ENCODE measurements at regions not wholly inside any gene's neighbourhood (a gene's known extent, or its start where the extent isn't known, plus 50 kb on each side); places are given as distances from the start of the nearest gene placed in this dataset.

DNA sequence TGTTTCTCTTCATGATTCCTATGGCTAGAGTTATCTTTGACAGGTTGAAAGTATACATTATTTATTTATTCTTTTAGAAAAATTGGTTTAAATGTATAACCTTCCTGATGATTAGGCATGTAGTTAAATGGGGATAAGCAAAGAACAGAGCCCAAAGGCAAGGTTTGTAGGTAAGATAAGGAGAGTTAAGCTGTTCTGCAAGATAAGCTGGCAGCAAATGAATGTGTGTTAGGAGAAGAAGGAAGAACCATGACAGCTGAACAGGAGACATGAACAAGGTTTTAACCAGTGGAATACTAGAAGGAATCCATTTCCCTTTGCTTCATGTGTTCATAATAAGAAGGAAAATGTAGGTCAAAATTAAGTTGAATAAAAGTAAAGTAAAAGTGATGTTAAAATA lies 1330.1 kb upstream of the USP15 start:
- no peak for FAIRE-seq
- TF ChIP-seq EZH2 (IDR thresholded peaks at IDR 0.05; ENCODE audit: low read length) (no peak), CTCF (optimal IDR thresholded peaks at IDR 0.05 in 1 of 3, IDR thresholded peaks at IDR 0.05 in 1 of 3, conservative IDR thresholded peaks at IDR 0.05 in 1 of 3; ENCODE audit: extremely low read depth in 1 of 3, insufficient read depth in 2 of 3, low read length in 3 of 3) (no peak)
- H3K9ac ChIP-seq (ENCODE audit: control insufficient read depth, extremely low read depth, insufficient read depth, low read length) = no peak overlapping the region
- no peak overlapping the region for H3K27ac ChIP-seq (ENCODE audit: control insufficient read depth, insufficient read depth, low read length)
- H3K9me1 ChIP-seq (ENCODE audit: control insufficient read depth, extremely low read depth, insufficient read depth, low read length) = no peaks in the 10 kb centered on the region
- H3K36me3 ChIP-seq (ENCODE audit: control insufficient read depth in 2 of 2, extremely low read depth in 1 of 2, insufficient read depth in 2 of 2, low read length in 2 of 2) = no peaks in the 10 kb centered on the region
- DNase-seq (ENCODE audit: low read depth, low spot score) = no peak
- H2AFZ ChIP-seq (ENCODE audit: control insufficient read depth, low read length) = no peak overlapping the region
- H3K4me1 ChIP-seq (ENCODE audit: control insufficient read depth, extremely low read depth, insufficient read depth, low read length) = no peaks in the 10 kb centered on the region
- no peaks in the 10 kb centered on the region for H3K9me3 ChIP-seq (ENCODE audit: control insufficient read depth, low read depth, low read length)
- no peaks in the 10 kb centered on the region for H4K20me1 ChIP-seq (ENCODE audit: control insufficient read depth, extremely low read depth, insufficient read depth, low read length)
- H3K4me3 ChIP-seq (ENCODE audit: control insufficient read depth in 2 of 3, extremely low read depth in 1 of 3, insufficient read depth in 2 of 3, low read depth in 1 of 3, low read length in 3 of 3) = no peak overlapping the region
- no peaks in the 10 kb centered on the region for H3K27me3 ChIP-seq (ENCODE audit: control insufficient read depth, extremely low read depth, insufficient read depth, low read length)
- no peak overlapping the region for H3K4me2 ChIP-seq (ENCODE audit: control insufficient read depth, extremely low read depth, insufficient read depth, low read depth, low read length)
- dilution Hi-C loops (cut with MboI; ENCODE audit: extremely low pct_ligation_motif_present, low sequenced_read_pairs) = no loop called here
- H3K79me2 ChIP-seq (ENCODE audit: control insufficient read depth, insufficient read depth, low read length) = no peaks in the 10 kb centered on the region

- Histone ChIP-seq H3K4me2 (ENCODE audit: control insufficient read depth, extremely low read depth, insufficient read depth, low read depth, low read length) (no peak overlapping the region), H2AFZ (ENCODE audit: control insufficient read depth, low read length) (no peak overlapping the region), H3K4me3 (ENCODE audit: control insufficient read depth in 2 of 3, extremely low read depth in 1 of 3, insufficient read depth in 2 of 3, low read depth in 1 of 3, low read length in 3 of 3) (no peak overlapping the region), H3K36me3 (ENCODE audit: control insufficient read depth in 2 of 2, extremely low read depth in 1 of 2, insufficient read depth in 2 of 2, low read length in 2 of 2) (no peaks in the 10 kb centered on the region), H3K27ac (ENCODE audit: control insufficient read depth, insufficient read depth, low read length) (no peak overlapping the region), H4K20me1 (ENCODE audit: control insufficient read depth, extremely low read depth, insufficient read depth, low read length) (no peaks in the 10 kb centered on the region), H3K79me2 (ENCODE audit: control insufficient read depth, insufficient read depth, low read length) (no peaks in the 10 kb centered on the region), H3K4me1 (ENCODE audit: control insufficient read depth, extremely low read depth, insufficient read depth, low read length) (no peaks in the 10 kb centered on the region), H3K9me3 (ENCODE audit: control insufficient read depth, low read depth, low read length) (no peaks in the 10 kb centered on the region), H3K9ac (ENCODE audit: control insufficient read depth, extremely low read depth, insufficient read depth, low read length) (no peak overlapping the region), H3K27me3 (ENCODE audit: control insufficient read depth, extremely low read depth, insufficient read depth, low read length) (no peaks in the 10 kb centered on the region), H3K9me1 (ENCODE audit: control insufficient read depth, extremely low read depth, insufficient read depth, low read length) (no peaks in the 10 kb centered on the region)
- dilution Hi-C loops (cut with MboI; ENCODE audit: extremely low pct_ligation_motif_present, low sequenced_read_pairs) = no loop called here
- TF ChIP-seq EZH2 (IDR thresholded peaks at IDR 0.05; ENCODE audit: low read length) (no peak), CTCF (optimal IDR thresholded peaks at IDR 0.05 in 1 of 3, IDR thresholded peaks at IDR 0.05 in 1 of 3, conservative IDR thresholded peaks at IDR 0.05 in 1 of 3; ENCODE audit: extremely low read depth in 1 of 3, insufficient read depth in 2 of 3, low read length in 3 of 3) (peak in 1 of 3 experiments; percentile 16)
- no peak for FAIRE-seq
- no peak for DNase-seq (ENCODE audit: low read depth, low spot score)
Observed at GRCh38 chr12:60935981-60936761, 1324.0 kb upstream of the USP15 start.
